NCI-H1105 (cell line): ENCODE measurements at regions not wholly inside any gene's neighbourhood (a gene's known extent, or its start where the extent isn't known, plus 50 kb on each side); places are given as distances from the start of the nearest gene placed in this dataset.

Experiments used
- DNase-seq: peaks from one replicate; lab custom pipeline; 2025; lab: John Stamatoyannopoulos, UW

GRCh38 chr20:22404419-22405170 is 179.8 kb downstream of the FOXA2 start:
- DNase-seq, result no peak

- no peak for DNase-seq
Observed at GRCh38 chr20:22403632-22404361, 180.6 kb downstream of the FOXA2 start.

- peak; percentile 54 for DNase-seq
Observed at GRCh38 chr20:22403022-22403631, 181.2 kb downstream of the FOXA2 start.

- no peak for DNase-seq
Observed at GRCh38 chr20:22402550-22402949, 181.8 kb downstream of the FOXA2 start.

GRCh38 chr20:22400440-22400839 is 183.9 kb downstream of the FOXA2 start:
- no peak for DNase-seq

- DNase-seq, result no peak
Observed at GRCh38 chr20:22394583-22394982, 189.8 kb downstream of the FOXA2 start.

- no peak for DNase-seq
Observed at GRCh38 chr20:22390543-22390903, 193.8 kb downstream of the FOXA2 start.

GRCh38 chr20:22389836-22390542 is 194.4 kb downstream of the FOXA2 start:
- DNase-seq, result peak; percentile 34

- no peak for DNase-seq
Observed at GRCh38 chr20:22387452-22387851, 196.9 kb downstream of the FOXA2 start.

GRCh38 chr20:22386306-22386623 is 198.1 kb downstream of the FOXA2 start:
- DNase-seq, result no peak

- DNase-seq, result no peak
Observed at GRCh38 chr20:22385602-22386305, 198.6 kb downstream of the FOXA2 start.

- DNase-seq, result no peak
Observed at GRCh38 chr20:22384978-22385377, 199.4 kb downstream of the FOXA2 start.

- no peak for DNase-seq
Observed at GRCh38 chr20:22383156-22383555, 201.2 kb downstream of the FOXA2 start.

- no peak for DNase-seq
Observed at GRCh38 chr20:22382742-22383141, 201.6 kb downstream of the FOXA2 start.

GRCh38 chr20:22381812-22382416 is 202.5 kb downstream of the FOXA2 start:
- no peak for DNase-seq

GRCh38 chr20:22379472-22379871 is 204.9 kb downstream of the FOXA2 start:
- DNase-seq, result no peak

GRCh38 chr20:22374678-22375590 is 209.4 kb downstream of the FOXA2 start:
- DNase-seq, result peak; percentile 20

- peak; percentile 18 for DNase-seq
Observed at GRCh38 chr20:22374066-22374465, 210.3 kb downstream of the FOXA2 start.

- no peak for DNase-seq
Observed at GRCh38 chr20:22373164-22373895, 211.0 kb downstream of the FOXA2 start.

- no peak for DNase-seq
Observed at GRCh38 chr20:22371843-22372242, 212.5 kb downstream of the FOXA2 start.
